ENCODE measurements at regions not wholly inside any gene's neighbourhood (a gene's known extent, or its start where the extent isn't known, plus 50 kb on each side); places are given as distances from the start of the nearest gene placed in this dataset.

GRCh38 chr4:62204136-62204535 lies 1004.0 kb downstream of the ADGRL3 start:
- H3K4me1 ChIP-seq (ENCODE audit: insufficient read depth, low read length): no peaks in the 10 kb centered on the region
- no peak for ATAC-seq (ENCODE audit: poor library complexity)
- H3K9me3 ChIP-seq (ENCODE audit: control insufficient read depth in 1 of 2, insufficient read depth in 1 of 2, low read length in 2 of 2): peaks cover 0 to 7% of the 10 kb centered on the region in 2 experiments
- H3K4me3 Mint-ChIP-seq: no peak overlapping the region
- CTCF ChIA-PET: no interaction called here
- POLR2A ChIA-PET: no interaction called here
- no peaks in the 10 kb centered on the region for H3K27me3 Mint-ChIP-seq
- peaks cover 16% of the 10 kb centered on the region for H3K9me3 Mint-ChIP-seq
- DNase-seq: no peak
- intact Hi-C loops (cut with DNase I, micrococcal nuclease): no loop called here
- H3K27ac Mint-ChIP-seq: no peak overlapping the region
- H3K36me3 ChIP-seq (ENCODE audit: insufficient read depth, low read length): no peaks in the 10 kb centered on the region
- no peaks in the 10 kb centered on the region for H3K27me3 ChIP-seq (ENCODE audit: control insufficient read depth in 1 of 2, insufficient read depth in 2 of 2, low read length in 2 of 2)
- H3K4me1 Mint-ChIP-seq (ENCODE audit: low read depth): no peaks in the 10 kb centered on the region
- no peak for TF ChIP-seq CTCF (IDR thresholded peaks at IDR 0.05)
- H3K36me3 Mint-ChIP-seq (ENCODE audit: low read depth): no peaks in the 10 kb centered on the region
- no peak overlapping the region for H3K27ac ChIP-seq (ENCODE audit: low read depth in 1 of 2, low read length in 2 of 2)
- H3K4me3 ChIP-seq (ENCODE audit: low read length): no peak overlapping the region

- Mint-ChIP-seq H3K27ac (no peak overlapping the region), H3K27me3 (no peaks in the 10 kb centered on the region), H3K4me3 (no peak overlapping the region), H3K4me1 (ENCODE audit: low read depth) (no peaks in the 10 kb centered on the region), H3K36me3 (ENCODE audit: low read depth) (no peaks in the 10 kb centered on the region), H3K9me3 (peaks cover 14% of the 10 kb centered on the region)
- no peak for ATAC-seq (ENCODE audit: poor library complexity)
- Histone ChIP-seq H3K4me3 (ENCODE audit: low read length) (no peak overlapping the region), H3K9me3 (ENCODE audit: control insufficient read depth in 1 of 2, insufficient read depth in 1 of 2, low read length in 2 of 2) (peaks cover 3 to 11% of the 10 kb centered on the region in 2 experiments), H3K27ac (ENCODE audit: low read depth in 1 of 2, low read length in 2 of 2) (no peak overlapping the region), H3K4me1 (ENCODE audit: insufficient read depth, low read length) (no peaks in the 10 kb centered on the region), H3K36me3 (ENCODE audit: insufficient read depth, low read length) (no peaks in the 10 kb centered on the region), H3K27me3 (ENCODE audit: control insufficient read depth in 1 of 2, insufficient read depth in 2 of 2, low read length in 2 of 2) (no peaks in the 10 kb centered on the region)
- TF ChIP-seq CTCF (IDR thresholded peaks at IDR 0.05): no peak
- CTCF ChIA-PET: interaction anchor here (1.5 kb wide), 1 partner anchor 11 kb away, joined by 3 read pairs; no protein-coding TSS in a partner anchor
- DNase-seq: no peak
- intact Hi-C loops (cut with DNase I, micrococcal nuclease): no loop called here
- POLR2A ChIA-PET: no interaction called here
Measured at GRCh38 chr4:62199291-62199810, 999.2 kb downstream of the ADGRL3 start.

- peaks cover 10% of the 10 kb centered on the region for H3K9me3 Mint-ChIP-seq
- TF ChIP-seq CTCF (IDR thresholded peaks at IDR 0.05): no peak
- H3K36me3 Mint-ChIP-seq (ENCODE audit: low read depth): no peaks in the 10 kb centered on the region
- ChIA-PET POLR2A (no interaction called here), CTCF (no interaction called here)
- H3K27me3 Mint-ChIP-seq: no peaks in the 10 kb centered on the region
- Histone ChIP-seq H3K27ac (ENCODE audit: low read depth in 1 of 2, low read length in 2 of 2) (no peak overlapping the region), H3K4me3 (ENCODE audit: low read length) (no peak overlapping the region), H3K27me3 (ENCODE audit: control insufficient read depth in 1 of 2, insufficient read depth in 2 of 2, low read length in 2 of 2) (no peaks in the 10 kb centered on the region), H3K36me3 (ENCODE audit: insufficient read depth, low read length) (no peaks in the 10 kb centered on the region), H3K9me3 (ENCODE audit: control insufficient read depth in 1 of 2, insufficient read depth in 1 of 2, low read length in 2 of 2) (peaks cover 3 to 11% of the 10 kb centered on the region in 2 experiments), H3K4me1 (ENCODE audit: insufficient read depth, low read length) (no peaks in the 10 kb centered on the region)
- ATAC-seq (ENCODE audit: poor library complexity) (no peak), DNase-seq (no peak)
- no peaks in the 10 kb centered on the region for H3K4me1 Mint-ChIP-seq (ENCODE audit: low read depth)
- intact Hi-C loops (cut with DNase I, micrococcal nuclease): no loop called here
- H3K27ac Mint-ChIP-seq: no peak overlapping the region
- H3K4me3 Mint-ChIP-seq: no peak overlapping the region
Measured at GRCh38 chr4:62196338-62196737, 996.2 kb downstream of the ADGRL3 start.

Data from CD4-positive, alpha-beta T cell (primary cell).